Fibroblast of skin of back (primary cell): ENCODE measurements at regions not wholly inside any gene's neighbourhood (a gene's known extent, or its start where the extent isn't known, plus 50 kb on each side); places are given as distances from the start of the nearest gene placed in this dataset.
"Not testable (repeated sequence)": the region's sequence is repeated elsewhere in the genome, so short reads cannot be mapped to it uniquely, and the experiment has no call there.

ENCODE experiments used
- DNase-seq: peaks from one replicate; pipeline ENCODE4 v3.0.0-alpha.2; 2013

- DNase-seq: no peak
Observed at GRCh38 chr2:182597570-182598295, 118.3 kb upstream of the DNAJC10 start.

- DNase-seq: no peak
Observed at GRCh38 chr2:182598626-182599025, 117.4 kb upstream of the DNAJC10 start.

- DNase-seq: no peak
Observed at GRCh38 chr2:182605166-182605565, 110.9 kb upstream of the DNAJC10 start.

DNA sequence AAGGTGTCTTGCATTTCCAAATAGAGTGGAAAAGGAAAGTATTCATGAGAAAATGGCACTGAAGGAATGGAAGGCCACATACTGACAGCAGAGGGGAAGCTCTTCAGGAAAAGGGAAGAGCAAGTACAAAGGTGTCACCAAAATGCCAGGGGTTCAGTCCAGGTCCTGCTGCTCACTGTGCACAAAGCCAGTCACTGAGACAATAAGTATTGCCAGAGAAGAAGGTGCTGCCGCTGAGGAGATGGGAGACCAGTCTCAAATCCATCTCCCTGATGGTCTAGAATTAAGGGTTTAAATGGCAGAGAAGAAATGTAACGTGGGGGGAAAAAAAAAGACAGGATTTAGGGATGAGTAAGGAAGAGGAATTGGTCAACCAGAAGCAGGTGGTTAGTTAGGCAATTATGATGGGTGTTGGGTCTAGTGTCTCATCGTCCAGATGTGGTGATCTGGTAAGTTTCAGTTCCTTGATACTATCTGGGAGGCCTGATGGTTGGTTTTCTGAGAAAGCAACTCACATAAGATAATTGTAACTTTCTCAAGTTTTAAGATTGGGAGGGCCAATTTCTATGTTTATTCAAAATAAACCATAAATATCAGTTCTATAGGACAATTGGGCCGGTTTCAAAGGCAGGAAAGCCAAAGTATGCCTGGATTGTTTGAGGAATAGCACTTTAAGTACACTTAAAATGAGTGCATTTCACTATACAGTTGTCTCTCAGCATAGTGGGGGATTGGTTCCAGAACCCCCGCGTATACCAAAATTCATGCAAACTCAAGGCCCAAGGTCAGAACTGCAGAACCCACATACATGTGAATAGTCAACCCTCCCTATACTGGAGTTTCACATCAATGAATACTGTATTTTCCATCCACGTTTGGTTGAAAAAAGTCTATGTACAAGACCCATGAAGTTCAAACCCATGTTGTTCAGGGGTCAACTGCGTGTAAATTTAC, 109.1 kb upstream of the DNAJC10 start:
- DNase-seq: no peak

- DNase-seq: no peak
Observed at GRCh38 chr2:182608181-182608845, 107.7 kb upstream of the DNAJC10 start.

- not testable (repeated sequence) for DNase-seq
Observed at GRCh38 chr2:182609005-182609404, 107.1 kb upstream of the DNAJC10 start.

GRCh38 chr2:182610231-182610630, 105.8 kb upstream of the DNAJC10 start:
- DNase-seq: no peak

DNA sequence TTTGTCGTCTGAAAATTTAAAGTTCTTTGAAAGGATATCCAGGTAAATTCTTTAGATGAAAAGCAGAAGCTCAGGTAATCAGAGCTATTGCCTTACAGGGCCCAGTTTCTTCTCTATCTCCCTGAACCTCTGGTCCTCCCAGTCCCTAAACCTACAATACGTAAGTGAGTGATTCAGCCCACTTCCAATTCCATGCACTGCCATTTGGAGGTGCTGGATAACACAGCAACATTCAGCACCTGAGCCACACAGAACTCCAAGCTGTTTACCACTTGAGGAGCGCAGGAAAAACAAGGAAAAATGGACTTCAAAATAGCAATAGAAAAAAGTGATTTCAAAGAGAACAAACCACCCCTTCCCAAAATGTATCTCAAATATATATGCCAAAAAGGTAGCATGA, 105.0 kb upstream of the DNAJC10 start:
- DNase-seq: no peak

DNA sequence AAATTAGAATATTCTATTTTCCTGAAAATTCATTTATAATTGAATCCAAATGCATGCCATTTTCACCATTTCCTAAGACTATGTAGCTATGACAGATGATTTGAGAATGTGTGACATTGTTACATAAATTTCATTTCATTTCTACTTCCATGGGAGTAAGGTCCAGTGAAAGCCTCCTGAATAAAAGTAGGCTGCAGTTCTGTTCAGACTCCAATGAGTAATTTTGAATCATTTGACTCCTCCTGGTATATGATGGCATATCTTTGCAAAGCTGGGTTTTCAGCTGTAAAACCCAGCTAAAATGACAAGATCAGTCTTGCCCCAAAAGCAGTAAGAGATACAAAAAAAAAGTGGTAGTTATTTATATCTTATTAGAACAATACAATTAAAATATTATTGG, 101.0 kb upstream of the DNAJC10 start:
- peak; percentile 29 for DNase-seq

DNA sequence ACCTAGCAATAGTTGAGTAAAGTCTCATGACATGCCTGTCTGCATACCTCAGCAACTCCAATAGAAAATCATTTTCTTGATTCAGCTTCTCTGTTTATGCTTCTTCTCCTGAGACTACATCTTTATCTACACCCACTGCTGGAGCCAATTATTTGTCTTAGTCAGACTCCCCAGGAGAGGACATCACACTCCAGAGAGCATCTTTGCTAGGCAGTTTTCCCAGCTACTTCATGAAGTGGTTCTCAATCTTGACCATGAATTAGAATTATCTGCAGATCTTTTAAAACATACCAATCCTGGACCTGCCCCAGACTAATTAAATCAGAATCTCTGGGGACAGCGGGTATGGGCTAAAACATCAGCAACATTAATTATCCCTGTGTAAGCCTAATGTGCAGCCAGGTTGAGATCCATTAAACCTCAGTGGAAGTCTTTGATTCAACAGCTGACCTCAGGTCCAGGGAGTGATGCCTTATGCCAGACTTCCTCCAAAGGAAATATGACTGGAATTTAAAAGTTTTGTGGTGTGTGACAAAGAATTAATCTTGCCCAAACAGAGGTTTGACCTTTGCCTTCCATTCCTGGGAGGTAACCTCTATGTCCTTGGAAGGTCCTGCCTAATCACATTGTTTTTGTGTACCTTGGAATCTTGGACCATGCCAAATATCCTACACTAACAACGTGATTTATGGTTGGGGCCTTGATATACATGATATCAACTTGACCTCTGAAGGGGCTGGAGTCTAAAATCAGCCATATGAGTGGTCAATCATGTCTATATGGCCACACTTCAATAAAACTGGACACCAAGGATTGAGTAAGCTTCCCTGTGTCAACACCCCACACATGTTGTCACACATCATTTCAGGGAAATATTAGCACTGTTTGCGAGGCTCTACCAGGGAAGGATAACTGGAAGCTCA, 99.3 kb upstream of the DNAJC10 start:
- DNase-seq: peak; percentile 75

DNA sequence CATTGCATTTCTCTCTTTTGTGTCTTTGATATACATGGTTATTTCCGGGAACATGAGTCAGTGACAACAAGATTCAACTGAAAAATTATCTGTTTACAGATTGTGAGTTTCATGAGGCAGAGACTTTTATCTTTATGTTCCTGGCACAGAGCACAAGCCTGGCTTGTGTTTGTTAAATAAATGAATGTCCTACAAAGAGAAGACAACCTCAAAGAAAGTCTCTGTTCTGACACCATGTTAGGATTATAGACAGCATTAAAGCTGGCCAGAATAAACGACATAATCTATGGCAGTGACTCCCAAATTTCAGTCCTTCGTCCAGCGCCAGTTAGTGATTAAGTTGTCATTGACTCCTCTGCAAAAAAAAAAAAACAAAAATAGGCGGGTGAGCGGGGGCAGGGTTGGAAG, 97.4 kb upstream of the DNAJC10 start:
- DNase-seq: no peak

DNA sequence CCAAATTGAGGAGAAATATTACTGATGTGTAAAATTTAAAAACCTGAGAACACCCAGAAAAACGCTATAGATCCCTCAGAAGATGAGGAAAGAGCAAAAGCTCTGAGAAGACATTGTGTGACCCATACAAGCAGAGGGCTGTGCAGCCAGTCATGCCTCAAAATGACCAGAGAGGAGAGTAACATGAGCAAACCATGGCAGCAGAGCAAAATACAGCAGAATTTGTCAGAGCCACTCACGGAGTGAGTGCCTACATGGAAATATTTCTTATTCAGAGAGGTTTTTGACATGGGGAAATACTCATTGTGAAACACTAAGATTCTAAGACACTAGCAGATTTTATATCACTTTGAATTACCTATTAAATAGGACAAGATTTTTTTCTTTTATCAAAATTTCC, 96.8 kb upstream of the DNAJC10 start:
- DNase-seq: no peak

- no peak for DNase-seq
Observed at GRCh38 chr2:182621191-182621590, 94.9 kb upstream of the DNAJC10 start.

- no peak for DNase-seq
Observed at GRCh38 chr2:182621810-182622209, 94.2 kb upstream of the DNAJC10 start.

DNA sequence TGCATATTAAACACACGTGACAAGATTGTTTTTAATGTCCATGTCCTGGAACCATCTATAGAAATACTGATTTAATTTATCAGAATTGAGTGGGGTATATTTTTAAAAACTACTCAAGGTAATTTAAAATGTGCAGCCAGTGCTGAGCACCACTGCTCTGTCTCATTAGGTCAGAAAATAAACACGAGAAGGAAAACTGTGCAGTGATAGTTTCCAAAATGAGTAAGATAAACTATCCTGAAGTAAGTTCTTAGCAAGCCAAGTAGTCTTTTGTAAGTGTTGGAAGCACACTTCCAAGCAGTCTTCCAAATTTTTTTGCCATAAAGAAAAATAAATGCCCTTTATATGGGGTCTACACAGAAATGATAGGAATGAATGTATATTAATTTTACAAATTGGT, 93.8 kb upstream of the DNAJC10 start:
- DNase-seq: no peak

- DNase-seq: no peak
Observed at GRCh38 chr2:182625814-182626213, 90.2 kb upstream of the DNAJC10 start.

DNA sequence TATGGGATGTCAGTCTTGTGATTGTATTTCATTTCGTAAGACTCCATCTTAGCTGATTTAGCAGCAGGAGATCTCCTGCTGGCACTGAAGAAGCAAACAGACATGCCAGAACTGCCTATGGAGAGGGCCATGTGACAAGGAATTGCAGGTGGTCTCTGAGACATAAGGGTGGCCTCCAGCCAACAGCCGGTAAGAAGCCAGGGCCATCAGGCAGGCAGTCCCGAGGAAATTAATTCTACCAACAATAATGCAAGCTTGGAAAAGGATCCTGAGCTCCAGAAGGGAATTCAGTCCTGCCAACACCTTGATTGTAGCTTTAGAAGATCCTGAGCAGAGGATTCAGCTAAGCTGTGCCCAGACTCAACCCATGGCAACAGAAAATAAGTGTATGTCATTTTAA, 87.1 kb upstream of the DNAJC10 start:
- no peak for DNase-seq

DNA sequence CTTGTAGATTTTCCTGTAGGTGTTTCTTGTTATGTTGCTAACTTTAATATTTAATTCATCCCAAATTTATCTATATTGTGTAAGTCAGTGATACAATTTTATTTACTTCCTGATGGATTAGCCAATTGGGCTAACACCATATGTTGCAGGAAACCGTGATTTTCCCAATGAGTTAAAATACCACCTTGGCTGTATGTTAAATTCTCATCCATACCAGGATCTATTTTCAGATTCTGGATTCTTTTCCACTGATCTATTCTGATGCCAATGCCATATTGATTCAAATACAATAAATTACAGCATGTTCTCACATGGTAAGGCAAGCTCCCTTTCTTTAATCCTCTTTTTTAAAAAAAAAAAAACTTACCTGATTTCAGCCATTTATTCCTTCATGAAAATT, 85.8 kb upstream of the DNAJC10 start:
- DNase-seq: no peak

DNA sequence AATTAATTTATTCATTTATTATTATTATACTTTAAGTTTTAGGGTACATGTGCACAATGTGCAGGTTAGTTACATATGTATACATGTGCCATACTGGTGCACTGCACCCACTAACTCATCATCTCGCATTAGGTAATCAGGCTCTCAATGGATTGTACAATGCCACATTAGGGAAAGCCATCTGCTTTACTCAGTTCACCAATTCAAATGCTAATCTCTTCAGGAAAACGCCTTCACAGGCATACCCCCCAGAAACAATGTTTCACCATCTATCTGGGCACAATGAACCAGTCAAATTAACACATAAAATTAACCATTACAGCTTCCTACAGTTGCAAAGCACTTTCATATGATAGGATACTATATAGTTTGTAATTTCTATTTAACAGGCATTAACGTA, 84.8 kb upstream of the DNAJC10 start:
- DNase-seq: no peak

- DNase-seq: no peak
Observed at GRCh38 chr2:182634386-182634785, 81.7 kb upstream of the DNAJC10 start.

DNA sequence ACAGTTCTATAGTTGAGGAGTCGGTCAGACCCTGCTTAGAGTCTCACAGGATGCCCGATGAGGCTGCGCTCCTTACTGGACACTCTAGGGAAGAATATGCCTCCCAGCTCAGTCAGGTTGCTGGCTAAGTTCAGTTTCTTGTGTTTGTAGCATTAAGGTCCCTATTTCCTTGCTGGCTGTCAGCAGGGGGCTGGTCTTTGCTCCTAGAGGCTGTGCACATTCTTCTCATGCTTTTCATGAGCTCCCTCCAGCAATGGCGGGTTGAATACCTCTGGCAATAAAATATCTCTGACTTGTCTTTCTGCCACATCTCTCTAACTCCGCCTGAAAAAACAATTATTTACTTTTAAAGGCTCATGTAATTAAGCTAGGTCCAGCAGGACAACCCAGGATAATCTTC, 79.4 kb upstream of the DNAJC10 start:
- no peak for DNase-seq

- DNase-seq: no peak
Observed at GRCh38 chr2:182638667-182639066, 77.4 kb upstream of the DNAJC10 start.
